ENCODE measurements at regions not wholly inside any gene's neighbourhood (a gene's known extent, or its start where the extent isn't known, plus 50 kb on each side); places are given as distances from the start of the nearest gene placed in this dataset.

DNA sequence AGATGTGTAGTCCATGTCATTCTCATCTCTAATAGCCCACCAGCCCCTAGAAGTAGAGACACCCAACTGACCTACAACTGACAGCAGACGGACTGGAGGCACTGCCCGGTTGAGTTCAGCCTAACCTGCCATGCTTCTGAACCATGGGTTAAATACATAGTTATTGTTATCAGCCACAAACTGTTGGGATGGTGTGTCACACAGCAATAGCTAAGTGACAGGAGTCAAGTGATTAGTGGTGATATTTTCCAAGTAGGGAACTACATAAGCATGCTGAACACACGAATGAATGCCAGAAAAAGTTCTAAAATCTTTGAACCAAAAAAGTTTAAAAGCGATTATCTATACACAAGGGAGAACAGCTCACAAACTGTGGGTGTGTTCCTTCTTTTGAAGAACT lies 80.1 kb downstream of the SYNE3 start:
- TF ChIP-seq, protein P1, sequence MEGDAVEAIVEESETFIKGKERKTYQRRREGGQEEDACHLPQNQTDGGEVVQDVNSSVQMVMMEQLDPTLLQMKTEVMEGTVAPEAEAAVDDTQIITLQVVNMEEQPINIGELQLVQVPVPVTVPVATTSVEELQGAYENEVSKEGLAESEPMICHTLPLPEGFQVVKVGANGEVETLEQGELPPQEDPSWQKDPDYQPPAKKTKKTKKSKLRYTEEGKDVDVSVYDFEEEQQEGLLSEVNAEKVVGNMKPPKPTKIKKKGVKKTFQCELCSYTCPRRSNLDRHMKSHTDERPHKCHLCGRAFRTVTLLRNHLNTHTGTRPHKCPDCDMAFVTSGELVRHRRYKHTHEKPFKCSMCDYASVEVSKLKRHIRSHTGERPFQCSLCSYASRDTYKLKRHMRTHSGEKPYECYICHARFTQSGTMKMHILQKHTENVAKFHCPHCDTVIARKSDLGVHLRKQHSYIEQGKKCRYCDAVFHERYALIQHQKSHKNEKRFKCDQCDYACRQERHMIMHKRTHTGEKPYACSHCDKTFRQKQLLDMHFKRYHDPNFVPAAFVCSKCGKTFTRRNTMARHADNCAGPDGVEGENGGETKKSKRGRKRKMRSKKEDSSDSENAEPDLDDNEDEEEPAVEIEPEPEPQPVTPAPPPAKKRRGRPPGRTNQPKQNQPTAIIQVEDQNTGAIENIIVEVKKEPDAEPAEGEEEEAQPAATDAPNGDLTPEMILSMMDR (IDR thresholded peaks at IDR 0.05 in 4 of 5, conservative IDR thresholded peaks at IDR 0.05 in 1 of 5), result no peak
- TF ChIP-seq POLR2A (IDR thresholded peaks at IDR 0.05), result no peak
